CD8-positive, alpha-beta memory T cell (primary cell): ENCODE measurements at regions not wholly inside any gene's neighbourhood (a gene's known extent, or its start where the extent isn't known, plus 50 kb on each side); places are given as distances from the start of the nearest gene placed in this dataset.

ENCODE experiments used
- CTCF ChIA-PET: fragments of 350-600 bp; sonication (Branson Sonifier 250); formaldehyde crosslinking; loops from one replicate; lab custom pipeline; 2021; ENCODE audit warnings: antibody characterized with exemption; lab: Charles Lee
- POLR2A ChIA-PET: fragments of 350-600 bp; sonication (Branson Sonifier 250); formaldehyde crosslinking; loops from one replicate; lab custom pipeline; 2021; ENCODE audit warnings: antibody characterized with exemption; lab: Charles Lee
- DNase-seq, 5 donors: peaks; one replicate each; pipeline versions ENCODE4 v3.0.0 to v3.0.0-alpha.2; 2020 to 2022; ENCODE audit warnings: mixed read lengths in 1 of 5
- H3K27ac ChIP-seq: one replicate; pipeline ENCODE4 v1.7.0; 2013; ENCODE audit warnings: low read depth, mild to moderate bottlenecking, low read length, moderate library complexity
- H3K27me3 ChIP-seq: 2 replicates; pipeline ENCODE4 v1.7.0; 2013; ENCODE audit warnings: low read length, mild to moderate bottlenecking; ENCODE audit not compliant: insufficient read depth, poor library complexity, severe bottlenecking
- H3K36me3 ChIP-seq: 2 replicates; pipeline ENCODE4 v1.7.0; 2013; ENCODE audit warnings: mild to moderate bottlenecking, low read length, moderate library complexity; ENCODE audit not compliant: insufficient read depth
- H3K4me1 ChIP-seq: 2 replicates; pipeline ENCODE4 v1.7.0; 2013; ENCODE audit warnings: mild to moderate bottlenecking, low read length, moderate library complexity; ENCODE audit not compliant: insufficient read depth
- H3K4me3 ChIP-seq: 2 replicates; pipeline ENCODE4 v1.7.0; 2013; ENCODE audit warnings: mild to moderate bottlenecking, low read length
- H3K9me3 ChIP-seq: 2 replicates; pipeline ENCODE4 v1.7.0; 2013; ENCODE audit warnings: mild to moderate bottlenecking, low read length
- H3K27ac Mint-ChIP-seq, 8 donors: one replicate each; pipeline ENCODE4 v1.8.0; 2020 to 2021; ENCODE audit warnings: mixed read lengths in 8 of 8, mild to moderate bottlenecking in 6 of 8, inconsistent platforms in 3 of 8, moderate library complexity in 3 of 8
- H3K27me3 Mint-ChIP-seq, 2 donors: one replicate each; pipeline ENCODE4 v1.8.0; 2020 to 2021; ENCODE audit warnings: mixed read lengths in 2 of 2, mild to moderate bottlenecking in 1 of 2, moderate library complexity in 1 of 2
- H3K36me3 Mint-ChIP-seq, 3 donors: one replicate each; pipeline ENCODE4 v1.8.0; 2020 to 2021; ENCODE audit warnings: mixed read lengths in 3 of 3, inconsistent platforms in 1 of 3, mild to moderate bottlenecking in 1 of 3
- H3K4me1 Mint-ChIP-seq, 3 donors: one replicate each; pipeline ENCODE4 v1.8.0; 2020 to 2021; ENCODE audit warnings: mixed read lengths in 3 of 3, inconsistent platforms in 1 of 3, mild to moderate bottlenecking in 1 of 3
- H3K4me3 Mint-ChIP-seq, 7 donors: one replicate each; pipeline ENCODE4 v1.8.0; 2020 to 2021; ENCODE audit warnings: mixed read lengths in 7 of 7, mild to moderate bottlenecking in 6 of 7, moderate library complexity in 4 of 7, inconsistent platforms in 2 of 7
- H3K9me3 Mint-ChIP-seq, 5 donors: one replicate each; pipeline ENCODE4 v1.8.0; 2020 to 2022; ENCODE audit warnings: mixed read lengths in 5 of 5, mild to moderate bottlenecking in 3 of 5, moderate library complexity in 2 of 5, inconsistent platforms in 1 of 5

DNA sequence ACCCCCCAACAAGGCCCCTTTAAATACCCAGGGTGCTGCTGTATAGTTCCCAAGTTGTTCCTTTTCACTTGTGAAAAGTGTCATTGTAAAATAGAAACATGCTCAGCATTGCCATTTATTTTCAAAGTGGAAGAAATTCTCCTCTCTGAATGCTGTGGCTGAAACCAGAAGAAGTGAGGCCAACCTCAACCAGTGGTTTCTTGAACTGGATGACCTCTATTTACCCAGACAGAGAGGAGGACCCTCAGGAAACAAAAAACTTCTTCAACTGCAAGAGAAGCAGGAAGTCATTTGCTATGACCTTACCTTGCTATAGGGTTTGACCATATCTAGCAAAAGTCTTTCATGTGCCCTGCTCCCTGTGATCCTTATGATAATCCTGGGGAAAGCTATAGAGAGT is 209.7 kb upstream of the RARB start:
- Mint-ChIP-seq H3K27ac (no peak overlapping the region), H3K9me3 (peaks cover 0 to 4% (median 2%) of the 10 kb centered on the region in 5 donors), H3K4me3 (no peak overlapping the region), H3K36me3 (no peaks in the 10 kb centered on the region), H3K27me3 (no peaks in the 10 kb centered on the region), H3K4me1 (no peaks in the 10 kb centered on the region)
- no peak for DNase-seq
- H3K36me3 ChIP-seq, result no peaks in the 10 kb centered on the region
- H3K4me3 ChIP-seq, result no peak overlapping the region
- H3K4me1 ChIP-seq, result no peaks in the 10 kb centered on the region
- H3K27ac ChIP-seq, result no peak overlapping the region
- ChIA-PET CTCF (no interaction called here), POLR2A (no interaction called here)
- H3K27me3 ChIP-seq, result no peaks in the 10 kb centered on the region
- H3K9me3 ChIP-seq, result no peaks in the 10 kb centered on the region

DNA sequence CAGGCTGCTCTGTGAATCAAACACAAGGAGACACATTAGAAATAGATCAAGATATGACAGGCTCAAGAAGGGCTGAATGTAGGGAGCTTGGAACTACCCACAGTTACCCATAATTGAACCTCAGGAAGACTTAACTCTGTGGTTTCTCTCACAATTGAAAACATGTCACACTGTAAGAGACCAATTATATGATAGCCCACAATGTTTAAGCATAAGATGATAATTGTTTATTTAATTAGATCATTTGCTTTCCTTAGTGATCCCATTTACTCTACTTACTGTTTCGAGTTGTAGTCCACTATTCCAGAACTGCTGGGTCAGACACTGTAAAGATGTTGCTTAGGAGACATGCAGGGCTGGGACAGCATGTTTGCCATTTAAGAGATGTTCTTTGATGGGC is 201.3 kb upstream of the RARB start:
- H3K4me3 ChIP-seq, result no peak overlapping the region
- no peaks in the 10 kb centered on the region for H3K4me1 Mint-ChIP-seq
- H3K27me3 ChIP-seq, result no peaks in the 10 kb centered on the region
- H3K27me3 Mint-ChIP-seq, result no peaks in the 10 kb centered on the region
- H3K36me3 Mint-ChIP-seq, result no peaks in the 10 kb centered on the region
- no peak overlapping the region for H3K27ac Mint-ChIP-seq
- H3K9me3 Mint-ChIP-seq, result peaks cover 0 to 3% (median 0%) of the 10 kb centered on the region in 5 donors
- no peaks in the 10 kb centered on the region for H3K4me1 ChIP-seq
- H3K36me3 ChIP-seq, result no peaks in the 10 kb centered on the region
- no peaks in the 10 kb centered on the region for H3K9me3 ChIP-seq
- POLR2A ChIA-PET, result no interaction called here
- CTCF ChIA-PET, result no interaction called here
- no peak overlapping the region for H3K27ac ChIP-seq
- DNase-seq, result no peak
- no peak overlapping the region for H3K4me3 Mint-ChIP-seq

DNA sequence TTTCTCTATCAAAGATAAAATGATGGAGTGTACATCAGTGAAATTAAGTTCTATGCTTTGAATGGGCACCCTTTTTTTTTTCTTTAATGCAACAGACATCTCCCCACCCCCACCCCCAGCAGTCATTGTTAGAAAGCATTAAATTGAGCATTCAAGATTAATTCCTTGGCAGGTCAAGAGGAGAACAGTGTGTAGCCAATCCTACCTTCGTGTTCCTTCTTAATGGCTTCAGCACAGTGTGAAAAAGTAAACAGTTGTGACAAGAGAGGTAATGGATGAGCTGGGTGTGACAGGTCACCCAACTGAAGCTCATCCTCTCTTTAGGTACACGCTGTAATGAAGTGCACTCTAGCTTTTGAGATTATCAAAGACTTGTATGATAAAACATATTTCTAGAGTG is 198.5 kb upstream of the RARB start:
- Mint-ChIP-seq H3K36me3 (no peaks in the 10 kb centered on the region), H3K9me3 (peaks cover 0 to 3% (median 0%) of the 10 kb centered on the region in 5 donors), H3K27me3 (no peaks in the 10 kb centered on the region), H3K27ac (no peak overlapping the region), H3K4me1 (no peaks in the 10 kb centered on the region), H3K4me3 (no peak overlapping the region)
- H3K4me1 ChIP-seq, result no peaks in the 10 kb centered on the region
- CTCF ChIA-PET, result no interaction called here
- no peak overlapping the region for H3K27ac ChIP-seq
- no peak for DNase-seq
- no peak overlapping the region for H3K4me3 ChIP-seq
- H3K27me3 ChIP-seq, result no peaks in the 10 kb centered on the region
- no peaks in the 10 kb centered on the region for H3K36me3 ChIP-seq
- POLR2A ChIA-PET, result no interaction called here
- H3K9me3 ChIP-seq, result no peaks in the 10 kb centered on the region

DNA sequence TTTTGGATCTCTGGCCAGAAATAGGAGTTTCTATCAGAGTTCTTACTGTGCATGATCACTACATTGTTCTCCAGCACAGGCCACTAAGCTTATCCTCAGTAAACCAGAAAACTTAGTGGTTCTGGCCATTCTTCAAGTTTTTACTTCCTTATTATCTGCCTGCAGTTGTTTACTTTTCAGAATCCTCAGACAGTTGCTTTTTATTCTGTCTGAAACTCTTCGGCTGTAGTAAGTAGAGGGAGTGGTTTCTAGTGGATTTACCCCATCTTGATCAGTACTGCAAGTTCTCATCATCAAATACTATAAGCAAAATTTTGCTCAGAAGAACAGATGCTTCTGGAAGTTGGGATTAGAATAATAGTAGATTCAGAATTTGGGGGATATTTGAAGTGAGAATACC is 193.0 kb upstream of the RARB start:
- Histone ChIP-seq H3K27me3 (no peaks in the 10 kb centered on the region), H3K27ac (no peak overlapping the region), H3K9me3 (no peaks in the 10 kb centered on the region), H3K4me3 (no peak overlapping the region), H3K4me1 (no peaks in the 10 kb centered on the region), H3K36me3 (no peaks in the 10 kb centered on the region)
- Mint-ChIP-seq H3K36me3 (no peaks in the 10 kb centered on the region), H3K27me3 (peaks cover 0 to 1% of the 10 kb centered on the region in 2 donors), H3K9me3 (peaks cover 0 to 18% (median 3%) of the 10 kb centered on the region in 5 donors), H3K27ac (no peak overlapping the region), H3K4me3 (no peak overlapping the region), H3K4me1 (no peaks in the 10 kb centered on the region)
- CTCF ChIA-PET, result no interaction called here
- no peak for DNase-seq
- POLR2A ChIA-PET, result no interaction called here

- Histone ChIP-seq H3K36me3 (no peaks in the 10 kb centered on the region), H3K9me3 (no peaks in the 10 kb centered on the region), H3K27ac (no peak overlapping the region), H3K27me3 (no peaks in the 10 kb centered on the region), H3K4me3 (no peak overlapping the region), H3K4me1 (no peaks in the 10 kb centered on the region)
- H3K36me3 Mint-ChIP-seq, result no peaks in the 10 kb centered on the region
- H3K9me3 Mint-ChIP-seq, result peaks cover 0 to 19% (median 3%) of the 10 kb centered on the region in 5 donors
- CTCF ChIA-PET, result no interaction called here
- no peak for DNase-seq
- H3K4me1 Mint-ChIP-seq, result no peaks in the 10 kb centered on the region
- no peak overlapping the region for H3K4me3 Mint-ChIP-seq
- POLR2A ChIA-PET, result no interaction called here
- H3K27ac Mint-ChIP-seq, result no peak overlapping the region
- H3K27me3 Mint-ChIP-seq, result peaks cover 0 to 1% of the 10 kb centered on the region in 2 donors
Measured at GRCh38 chr3:25235466-25235865, 192.6 kb upstream of the RARB start.

- DNase-seq, result no peak
- H3K9me3 ChIP-seq, result no peaks in the 10 kb centered on the region
- H3K27me3 ChIP-seq, result no peaks in the 10 kb centered on the region
- no peak overlapping the region for H3K27ac ChIP-seq
- H3K4me1 Mint-ChIP-seq, result no peaks in the 10 kb centered on the region
- H3K4me1 ChIP-seq, result no peaks in the 10 kb centered on the region
- H3K4me3 ChIP-seq, result no peak overlapping the region
- no peaks in the 10 kb centered on the region for H3K36me3 ChIP-seq
- H3K9me3 Mint-ChIP-seq, result peaks cover 0 to 25% (median 5%) of the 10 kb centered on the region in 5 donors
- CTCF ChIA-PET, result no interaction called here
- H3K36me3 Mint-ChIP-seq, result no peaks in the 10 kb centered on the region
- no peak overlapping the region for H3K4me3 Mint-ChIP-seq
- H3K27me3 Mint-ChIP-seq, result peaks cover 0 to 1% of the 10 kb centered on the region in 2 donors
- H3K27ac Mint-ChIP-seq, result no peak overlapping the region
- POLR2A ChIA-PET, result no interaction called here
Measured at GRCh38 chr3:25237602-25238001, 190.5 kb upstream of the RARB start.

GRCh38 chr3:25239042-25239441 is 189.0 kb upstream of the RARB start:
- Mint-ChIP-seq H3K36me3 (no peaks in the 10 kb centered on the region), H3K27me3 (peaks cover 0 to 1% of the 10 kb centered on the region in 2 donors), H3K4me1 (no peaks in the 10 kb centered on the region), H3K4me3 (no peak overlapping the region), H3K9me3 (peaks cover 3 to 30% (median 8%) of the 10 kb centered on the region in 5 donors), H3K27ac (no peak overlapping the region)
- DNase-seq, result no peak
- no peak overlapping the region for H3K27ac ChIP-seq
- H3K9me3 ChIP-seq, result no peaks in the 10 kb centered on the region
- H3K4me1 ChIP-seq, result no peaks in the 10 kb centered on the region
- no peaks in the 10 kb centered on the region for H3K27me3 ChIP-seq
- no peaks in the 10 kb centered on the region for H3K36me3 ChIP-seq
- ChIA-PET CTCF (no interaction called here), POLR2A (no interaction called here)
- H3K4me3 ChIP-seq, result no peak overlapping the region

DNA sequence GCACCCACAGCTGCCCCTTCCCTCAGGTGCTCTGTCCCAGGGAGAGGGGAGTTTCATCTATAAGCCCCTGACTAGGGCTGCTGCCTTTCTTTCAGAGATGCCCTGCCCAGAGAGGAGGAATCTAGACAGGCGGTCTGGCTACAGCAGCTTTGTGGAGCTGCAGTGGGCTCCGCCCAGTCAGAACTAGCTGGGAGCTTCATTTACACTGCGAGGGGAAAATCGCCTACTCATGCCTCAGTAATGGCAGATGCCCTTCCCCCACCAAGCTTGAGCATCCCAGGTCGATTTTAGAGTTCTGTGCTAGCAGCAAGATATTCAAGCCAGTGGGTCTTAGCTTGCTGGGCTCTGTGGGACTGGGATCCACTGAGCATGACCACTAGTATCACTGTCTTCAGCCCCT is 181.2 kb upstream of the RARB start:
- Mint-ChIP-seq H3K27ac (no peak overlapping the region), H3K4me3 (no peak overlapping the region), H3K9me3 (peaks cover 12 to 36% (median 26%) of the 10 kb centered on the region in 5 donors), H3K36me3 (no peaks in the 10 kb centered on the region), H3K27me3 (peaks cover 0 to 2% of the 10 kb centered on the region in 2 donors), H3K4me1 (no peaks in the 10 kb centered on the region)
- Histone ChIP-seq H3K4me1 (no peaks in the 10 kb centered on the region), H3K9me3 (no peaks in the 10 kb centered on the region), H3K27me3 (no peaks in the 10 kb centered on the region), H3K36me3 (no peaks in the 10 kb centered on the region), H3K4me3 (no peak overlapping the region), H3K27ac (no peak overlapping the region)
- ChIA-PET POLR2A (no interaction called here), CTCF (no interaction called here)
- DNase-seq, result no peak

DNA sequence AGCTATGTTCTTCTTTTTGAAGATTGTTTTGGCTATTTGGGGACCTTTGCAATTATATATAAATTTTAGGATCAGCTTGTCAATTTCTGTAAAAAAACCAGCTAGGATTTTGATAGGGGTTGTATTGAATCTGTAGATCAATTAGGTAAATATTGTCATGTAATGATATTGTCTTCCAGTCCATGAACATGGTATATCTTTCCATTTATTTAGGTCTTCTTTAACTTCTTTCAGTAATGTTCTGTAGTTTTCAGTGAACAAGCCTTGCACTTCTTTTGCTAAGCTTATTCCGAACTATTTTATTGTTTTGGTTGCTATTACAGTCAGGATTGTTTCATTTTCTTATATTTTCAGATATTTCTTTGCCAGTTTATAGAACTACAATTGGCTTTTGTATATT is 175.8 kb upstream of the RARB start:
- H3K27ac ChIP-seq, result no peak overlapping the region

More for the DNA sequence above, 175.8 kb upstream of the RARB start:
- H3K4me1 Mint-ChIP-seq, result no peaks in the 10 kb centered on the region
- DNase-seq, result no peak
- peaks cover 3 to 44% (median 16%) of the 10 kb centered on the region in 5 donors for H3K9me3 Mint-ChIP-seq
- Histone ChIP-seq H3K4me3 (no peak overlapping the region), H3K4me1 (no peaks in the 10 kb centered on the region), H3K9me3 (no peaks in the 10 kb centered on the region), H3K27me3 (no peaks in the 10 kb centered on the region), H3K36me3 (no peaks in the 10 kb centered on the region)
- no peaks in the 10 kb centered on the region for H3K36me3 Mint-ChIP-seq
- H3K27ac Mint-ChIP-seq, result no peak overlapping the region
- POLR2A ChIA-PET, result no interaction called here
- peaks cover 0 to 2% of the 10 kb centered on the region in 2 donors for H3K27me3 Mint-ChIP-seq
- CTCF ChIA-PET, result no interaction called here
- H3K4me3 Mint-ChIP-seq, result no peak overlapping the region
